ENCODE measurements at regions not wholly inside any gene's neighbourhood (a gene's known extent, or its start where the extent isn't known, plus 50 kb on each side); places are given as distances from the start of the nearest gene placed in this dataset.

- no peak for DNase-seq (ENCODE audit: low read depth)
Observed at GRCh38 chr6:126148853-126149252, 162.5 kb downstream of the TRMT11 start.

- DNase-seq (ENCODE audit: low read depth) = no peak
Observed at GRCh38 chr6:126152372-126152745, 166.0 kb downstream of the TRMT11 start.

- DNase-seq (ENCODE audit: low read depth) = peak; percentile 80
Observed at GRCh38 chr6:126153661-126154060, 167.3 kb downstream of the TRMT11 start.

GRCh38 chr6:126156973-126157372, 170.6 kb downstream of the TRMT11 start:
- DNase-seq (ENCODE audit: low read depth) = no peak

- DNase-seq (ENCODE audit: low read depth) = no peak
Observed at GRCh38 chr6:126167726-126168125, 172.2 kb upstream of the CENPW start.

GRCh38 chr6:126170433-126170832, 169.5 kb upstream of the CENPW start:
- no peak for DNase-seq (ENCODE audit: low read depth)

- peak; percentile 37 for DNase-seq (ENCODE audit: low read depth)
Observed at GRCh38 chr6:126170978-126171382, 168.9 kb upstream of the CENPW start.

- DNase-seq (ENCODE audit: low read depth) = no peak
Observed at GRCh38 chr6:126172131-126172530, 167.8 kb upstream of the CENPW start.

- DNase-seq (ENCODE audit: low read depth) = no peak
Observed at GRCh38 chr6:126173265-126173664, 166.7 kb upstream of the CENPW start.

GRCh38 chr6:126174697-126175096, 165.2 kb upstream of the CENPW start:
- DNase-seq (ENCODE audit: low read depth) = no peak

- DNase-seq (ENCODE audit: low read depth) = no peak
Observed at GRCh38 chr6:126175251-126175650, 164.7 kb upstream of the CENPW start.

- no peak for DNase-seq (ENCODE audit: low read depth)
Observed at GRCh38 chr6:126176282-126176681, 163.6 kb upstream of the CENPW start.

- peak; percentile 86 for DNase-seq (ENCODE audit: low read depth)
Observed at GRCh38 chr6:126180585-126180984, 159.3 kb upstream of the CENPW start.

- no peak for DNase-seq (ENCODE audit: low read depth)
Observed at GRCh38 chr6:126181173-126181741, 158.7 kb upstream of the CENPW start.

- no peak for DNase-seq (ENCODE audit: low read depth)
Observed at GRCh38 chr6:126181890-126182289, 158.0 kb upstream of the CENPW start.

GRCh38 chr6:126182650-126183311, 157.1 kb upstream of the CENPW start:
- no peak for DNase-seq (ENCODE audit: low read depth)

GRCh38 chr6:126185774-126186173, 154.1 kb upstream of the CENPW start:
- DNase-seq (ENCODE audit: low read depth) = no peak

GRCh38 chr6:126188279-126188909, 151.5 kb upstream of the CENPW start:
- peak; percentile 16 for DNase-seq (ENCODE audit: low read depth)

- DNase-seq (ENCODE audit: low read depth) = no peak
Observed at GRCh38 chr6:126195625-126196236, 144.2 kb upstream of the CENPW start.

- no peak for DNase-seq (ENCODE audit: low read depth)
Observed at GRCh38 chr6:126198631-126199030, 141.3 kb upstream of the CENPW start.

- no peak for DNase-seq (ENCODE audit: low read depth)
Observed at GRCh38 chr6:126199466-126199865, 140.4 kb upstream of the CENPW start.

- DNase-seq (ENCODE audit: low read depth) = no peak
Observed at GRCh38 chr6:126202707-126203106, 137.2 kb upstream of the CENPW start.

- DNase-seq (ENCODE audit: low read depth) = no peak
Observed at GRCh38 chr6:126204126-126204525, 135.8 kb upstream of the CENPW start.

Data from RPMI7951 (cell line).